NCI-H2107 treated with DMSO at 0.1 percent for 48 hours (cell line): ENCODE measurements at regions not wholly inside any gene's neighbourhood (a gene's known extent, or its start where the extent isn't known, plus 50 kb on each side); places are given as distances from the start of the nearest gene placed in this dataset.
"Not testable (repeated sequence)": the region's sequence is repeated elsewhere in the genome, so short reads cannot be mapped to it uniquely, and the experiment has no call there.

Experiments
- DNase-seq: peaks from one replicate; lab custom pipeline; 2025; ENCODE audit not compliant: unreplicated experiment; lab: John Stamatoyannopoulos, UW

GRCh38 chr7:45402480-45403218, 171.5 kb upstream of the ADCY1 start:
- DNase-seq: no peak

GRCh38 chr7:45404622-45405021, 169.5 kb upstream of the ADCY1 start:
- DNase-seq: no peak

- DNase-seq: no peak
These were observed 166.3 kb upstream of the ADCY1 start for GRCh38 chr7:45407730-45408408.

- no peak for DNase-seq
These were observed 165.8 kb upstream of the ADCY1 start for GRCh38 chr7:45408409-45408737.

GRCh38 chr7:45410893-45411292, 163.3 kb upstream of the ADCY1 start:
- no peak for DNase-seq

GRCh38 chr7:45413419-45413818, 160.7 kb upstream of the ADCY1 start:
- DNase-seq: no peak

GRCh38 chr7:45414226-45414625, 159.9 kb upstream of the ADCY1 start:
- DNase-seq: no peak

- no peak for DNase-seq
These were observed 158.9 kb upstream of the ADCY1 start for GRCh38 chr7:45415265-45415664.

GRCh38 chr7:45416846-45417245, 157.3 kb upstream of the ADCY1 start:
- no peak for DNase-seq

GRCh38 chr7:45417268-45417667, 156.9 kb upstream of the ADCY1 start:
- DNase-seq: no peak

GRCh38 chr7:45417735-45418134, 156.4 kb upstream of the ADCY1 start:
- DNase-seq: no peak

GRCh38 chr7:45420843-45421495, 153.2 kb upstream of the ADCY1 start:
- DNase-seq: no peak

GRCh38 chr7:45421806-45422205, 152.4 kb upstream of the ADCY1 start:
- DNase-seq: no peak

- DNase-seq: no peak
These were observed 143.8 kb upstream of the ADCY1 start for GRCh38 chr7:45430397-45430796.

- DNase-seq: no peak
These were observed 139.9 kb upstream of the ADCY1 start for GRCh38 chr7:45434167-45434784.

- no peak for DNase-seq
These were observed 139.0 kb upstream of the ADCY1 start for GRCh38 chr7:45435131-45435530.

GRCh38 chr7:45435846-45436245, 138.3 kb upstream of the ADCY1 start:
- DNase-seq: no peak

GRCh38 chr7:45440776-45441175, 133.4 kb upstream of the ADCY1 start:
- not testable (repeated sequence) for DNase-seq

- no peak for DNase-seq
These were observed 130.9 kb upstream of the ADCY1 start for GRCh38 chr7:45443263-45443662.

- no peak for DNase-seq
These were observed 127.8 kb upstream of the ADCY1 start for GRCh38 chr7:45446195-45446944.

- no peak for DNase-seq
These were observed 126.9 kb upstream of the ADCY1 start for GRCh38 chr7:45447296-45447695.
